Adrenal gland (tissue), 5 donors: ENCODE measurements at regions not wholly inside any gene's neighbourhood (a gene's known extent, or its start where the extent isn't known, plus 50 kb on each side); places are given as distances from the start of the nearest gene placed in this dataset.

Experiments used
- POLR2A ChIP-seq, 2 donors: fragments of 450-650 bp; IDR thresholded peaks; one replicate each; pipeline ENCODE4 v1.6.1; 2017; ENCODE audit warnings: antibody characterized with exemption in 2 of 2, mild to moderate bottlenecking in 2 of 2, moderate library complexity in 1 of 2
- TF ChIP-seq, protein P1 (sequence below), 6 experiments: fragments of 450-650 bp in 4 of 6; fragments of 200-600 bp in 2 of 6; sonication (generic) in 1 of 6; IDR thresholded peaks; 1 replicate in 5 of 6; 2 replicates in 1 of 6; pipeline versions ENCODE4 v1.5.1 to v1.8.0; 2016 to 2021; ENCODE audit warnings: antibody characterized with exemption in 6 of 6, mild to moderate bottlenecking in 2 of 6, moderate library complexity in 1 of 6
- donor health status: DM: no; HTN: no; CAD: no.

DNA sequence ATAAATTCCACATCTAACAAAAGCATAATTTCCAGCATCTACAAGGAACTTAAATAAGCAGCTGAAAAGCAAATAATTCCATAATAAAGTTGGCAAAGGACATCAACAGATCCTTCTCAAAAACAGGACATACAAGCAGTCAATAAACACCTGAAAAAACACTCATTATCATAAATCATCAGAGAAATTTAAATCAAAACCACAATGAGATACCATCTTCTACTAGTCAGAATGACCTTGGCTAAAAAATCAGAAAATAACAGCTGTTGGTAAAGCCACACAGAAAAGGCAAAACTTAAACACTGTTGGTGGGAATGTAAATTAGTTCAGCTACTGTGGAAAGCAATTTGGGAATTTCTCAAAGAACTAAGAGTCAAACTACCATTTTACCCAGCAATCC is 1371.1 kb upstream of the ACO1 start:
- TF ChIP-seq, protein P1, sequence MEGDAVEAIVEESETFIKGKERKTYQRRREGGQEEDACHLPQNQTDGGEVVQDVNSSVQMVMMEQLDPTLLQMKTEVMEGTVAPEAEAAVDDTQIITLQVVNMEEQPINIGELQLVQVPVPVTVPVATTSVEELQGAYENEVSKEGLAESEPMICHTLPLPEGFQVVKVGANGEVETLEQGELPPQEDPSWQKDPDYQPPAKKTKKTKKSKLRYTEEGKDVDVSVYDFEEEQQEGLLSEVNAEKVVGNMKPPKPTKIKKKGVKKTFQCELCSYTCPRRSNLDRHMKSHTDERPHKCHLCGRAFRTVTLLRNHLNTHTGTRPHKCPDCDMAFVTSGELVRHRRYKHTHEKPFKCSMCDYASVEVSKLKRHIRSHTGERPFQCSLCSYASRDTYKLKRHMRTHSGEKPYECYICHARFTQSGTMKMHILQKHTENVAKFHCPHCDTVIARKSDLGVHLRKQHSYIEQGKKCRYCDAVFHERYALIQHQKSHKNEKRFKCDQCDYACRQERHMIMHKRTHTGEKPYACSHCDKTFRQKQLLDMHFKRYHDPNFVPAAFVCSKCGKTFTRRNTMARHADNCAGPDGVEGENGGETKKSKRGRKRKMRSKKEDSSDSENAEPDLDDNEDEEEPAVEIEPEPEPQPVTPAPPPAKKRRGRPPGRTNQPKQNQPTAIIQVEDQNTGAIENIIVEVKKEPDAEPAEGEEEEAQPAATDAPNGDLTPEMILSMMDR (IDR thresholded peaks at IDR 0.05) = no peak
- no peak for TF ChIP-seq POLR2A (IDR thresholded peaks at IDR 0.05)
